MCF 10A (cell line): ENCODE measurements at regions not wholly inside any gene's neighbourhood (a gene's known extent, or its start where the extent isn't known, plus 50 kb on each side); places are given as distances from the start of the nearest gene placed in this dataset.
"Not testable (repeated sequence)": the region's sequence is repeated elsewhere in the genome, so short reads cannot be mapped to it uniquely, and the experiment has no call there.

Experiments used
- BruUV-seq: library from RNA; stranded (reverse); fragments of 400-500 nt; replicated peaks from 2 replicates; lab custom pipeline; 2021; lab: Mats Ljungman, UMichigan
- CTCF ChIA-PET: fragments of 300-600 bp; sonication (Branson Sonifier 250); formaldehyde crosslinking; extraction: SDS; loops from one replicate; lab custom pipeline; 2021; ENCODE audit warnings: antibody characterized with exemption, inconsistent platforms; lab: Yijun Ruan, JAX
- POLR2A ChIA-PET: fragments of 300-600, 350-650 bp; sonication (Branson Sonifier 250); formaldehyde crosslinking; extraction: SDS; loops from one replicate; lab custom pipeline; 2020; ENCODE audit warnings: antibody characterized with exemption, inconsistent platforms; lab: Yijun Ruan, JAX
- DNase-seq: peaks from one replicate; pipeline ENCODE4 v3.0.0-alpha.2; 2018; ENCODE audit not compliant: unreplicated experiment
- H3K27ac Mint-ChIP-seq: one replicate; pipeline ENCODE4 v1.8.0; 2022; ENCODE audit warnings: mild to moderate bottlenecking, low read depth, mixed read lengths; ENCODE audit not compliant: unreplicated experiment
- H3K27me3 Mint-ChIP-seq: one replicate; pipeline ENCODE4 v1.8.0; 2022; ENCODE audit warnings: mixed read lengths; ENCODE audit not compliant: insufficient read depth, unreplicated experiment
- H3K36me3 Mint-ChIP-seq: one replicate; pipeline ENCODE4 v1.8.0; 2022; ENCODE audit warnings: mild to moderate bottlenecking, moderate library complexity, mixed read lengths; ENCODE audit not compliant: insufficient read depth, unreplicated experiment
- H3K4me1 Mint-ChIP-seq: one replicate; pipeline ENCODE4 v1.8.0; 2022; ENCODE audit warnings: mixed read lengths; ENCODE audit not compliant: insufficient read depth, unreplicated experiment
- H3K4me3 Mint-ChIP-seq: one replicate; pipeline ENCODE4 v1.8.0; 2022; ENCODE audit warnings: mild to moderate bottlenecking, moderate library complexity, mixed read lengths; ENCODE audit not compliant: unreplicated experiment
- H3K9me3 Mint-ChIP-seq: one replicate; pipeline ENCODE4 v1.8.0; 2022; ENCODE audit warnings: mixed read lengths; ENCODE audit not compliant: unreplicated experiment
- CTCF ChIP-seq: fragments of 200-600 bp; IDR thresholded peaks from one replicate; pipeline ENCODE4 v1.8.0; 2022; ENCODE audit warnings: antibody characterized with exemption, mild to moderate bottlenecking; ENCODE audit not compliant: unreplicated experiment
- intact Hi-C: fragments of 100-400 bp; cut with micrococcal nuclease; formaldehyde crosslinking; loops from 2 replicates; pipeline ENCODE4 v1.14.1; 2022

DNA sequence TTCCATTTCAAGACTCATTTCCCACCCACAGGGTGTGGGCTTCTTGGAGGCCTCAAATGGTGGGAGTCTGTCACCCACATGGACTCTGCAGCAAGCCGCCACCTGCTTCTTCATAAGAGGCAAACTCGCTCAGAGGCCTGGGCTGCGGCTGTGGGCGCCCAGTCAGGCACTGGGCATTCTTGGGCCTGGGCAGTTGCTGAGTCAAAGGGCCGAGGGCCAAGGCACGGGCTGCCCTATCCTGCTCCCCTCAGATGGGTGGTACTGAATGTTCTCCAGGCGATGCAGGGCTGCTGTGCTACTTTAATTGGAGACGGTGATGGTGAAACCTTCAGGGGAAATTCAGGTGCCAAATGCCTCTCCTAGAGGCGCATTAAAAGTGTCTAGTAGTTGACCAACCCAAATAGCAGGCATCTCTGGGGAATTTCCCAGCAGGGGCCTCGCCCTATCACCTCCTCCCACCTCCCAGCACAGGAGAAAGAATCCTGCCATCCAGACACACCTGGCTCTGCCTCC lies 57.9 kb downstream of the MAFB start:
- no TSS peak for BruUV-seq
- peaks cover 11% of the 10 kb centered on the region for H3K9me3 Mint-ChIP-seq
- DNase-seq, result peak; percentile 88
- H3K27ac Mint-ChIP-seq, result peak overlapping the region; percentile 71
- H3K36me3 Mint-ChIP-seq, result no peaks in the 10 kb centered on the region
- no peak overlapping the region for H3K4me3 Mint-ChIP-seq
- no peaks in the 10 kb centered on the region for H3K27me3 Mint-ChIP-seq
- intact Hi-C loops, result no loop called here
- ChIA-PET CTCF (interaction anchor here (0.9 to 2.9 kb wide), 7 partner anchors 9 to 1362 kb away, joined by 3 to 22 read pairs (median 5); partner anchors contain the start of gene MAFB), POLR2A (interaction anchor here (0.7 to 3.0 kb wide), 7 partner anchors 18 to 345 kb away, joined by 3 to 23 read pairs (median 5); partner anchors contain the start of gene MAFB)
- peaks cover 54% of the 10 kb centered on the region for H3K4me1 Mint-ChIP-seq
- no peak for TF ChIP-seq CTCF

GRCh38 chr20:40630713-40631112 lies 58.3 kb downstream of the MAFB start:
- Mint-ChIP-seq H3K4me3 (no peak overlapping the region), H3K27me3 (no peaks in the 10 kb centered on the region), H3K27ac (peak overlapping the region; percentile 71), H3K9me3 (peaks cover 11% of the 10 kb centered on the region), H3K36me3 (no peaks in the 10 kb centered on the region), H3K4me1 (peaks cover 54% of the 10 kb centered on the region)
- ChIA-PET CTCF (interaction anchor here (0.6 to 2.9 kb wide), 10 partner anchors 9 to 1361 kb away, joined by 3 to 22 read pairs (median 4); partner anchors contain the start of gene MAFB), POLR2A (interaction anchor here (0.6 to 3.0 kb wide), 9 partner anchors 13 to 1061 kb away, joined by 3 to 23 read pairs (median 5); partner anchors contain the start of gene MAFB)
- DNase-seq, result no peak
- BruUV-seq, result no TSS peak
- intact Hi-C loops, result no loop called here
- no peak for TF ChIP-seq CTCF

- Mint-ChIP-seq H3K36me3 (no peaks in the 10 kb centered on the region), H3K4me3 (no peak overlapping the region), H3K27ac (peak overlapping the region; percentile 71), H3K4me1 (peaks cover 54% of the 10 kb centered on the region), H3K9me3 (peaks cover 11% of the 10 kb centered on the region), H3K27me3 (no peaks in the 10 kb centered on the region)
- ChIA-PET POLR2A (interaction anchor here (0.6 to 3.0 kb wide), 12 partner anchors 12 to 1061 kb away, joined by 3 to 23 read pairs (median 6); partner anchors contain the start of gene MAFB), CTCF (interaction anchor here (0.6 to 2.9 kb wide), 14 partner anchors 10 to 1361 kb away, joined by 3 to 22 read pairs (median 4); partner anchors contain the start of gene MAFB)
- no peak for TF ChIP-seq CTCF
- intact Hi-C loops, result no loop called here
- no TSS peak for BruUV-seq
- no peak for DNase-seq
Observed at GRCh38 chr20:40630099-40630498, 58.9 kb downstream of the MAFB start.

- peak; percentile 84 for DNase-seq
- CTCF ChIA-PET, result interaction anchor here (0.5 to 2.9 kb wide), 9 partner anchors 20 to 1269 kb away, joined by 3 to 22 read pairs (median 5); partner anchors contain the start of gene MAFB
- no TSS peak for BruUV-seq
- Mint-ChIP-seq H3K9me3 (peaks cover 11% of the 10 kb centered on the region), H3K4me1 (peaks cover 54% of the 10 kb centered on the region), H3K27me3 (no peaks in the 10 kb centered on the region), H3K27ac (peak overlapping the region; percentile 80), H3K4me3 (no peak overlapping the region), H3K36me3 (no peaks in the 10 kb centered on the region)
- POLR2A ChIA-PET, result interaction anchor here (0.5 to 3.0 kb wide), 20 partner anchors 10 to 469 kb away, joined by 3 to 23 read pairs (median 4); partner anchors contain the start of gene MAFB
- intact Hi-C loops, result no loop called here
- no peak for TF ChIP-seq CTCF
Observed at GRCh38 chr20:40628877-40629276, 60.2 kb downstream of the MAFB start.

- H3K4me1 Mint-ChIP-seq, intact Hi-C loops, H3K36me3 Mint-ChIP-seq, BruUV-seq, H3K9me3 Mint-ChIP-seq, H3K4me3 Mint-ChIP-seq, H3K27me3 Mint-ChIP-seq, DNase-seq, CTCF ChIA-PET, H3K27ac Mint-ChIP-seq: not testable (repeated sequence)
- POLR2A ChIA-PET, result interaction anchor here (0.8 to 1.1 kb wide), 2 partner anchors 10 to 70 kb away, joined by 3 to 4 read pairs; partner anchors contain the start of gene MAFB
Observed at GRCh38 chr20:40619053-40619452, 70.0 kb downstream of the MAFB start.
